ENCODE measurements at regions not wholly inside any gene's neighbourhood (a gene's known extent, or its start where the extent isn't known, plus 50 kb on each side); places are given as distances from the start of the nearest gene placed in this dataset.

DNA sequence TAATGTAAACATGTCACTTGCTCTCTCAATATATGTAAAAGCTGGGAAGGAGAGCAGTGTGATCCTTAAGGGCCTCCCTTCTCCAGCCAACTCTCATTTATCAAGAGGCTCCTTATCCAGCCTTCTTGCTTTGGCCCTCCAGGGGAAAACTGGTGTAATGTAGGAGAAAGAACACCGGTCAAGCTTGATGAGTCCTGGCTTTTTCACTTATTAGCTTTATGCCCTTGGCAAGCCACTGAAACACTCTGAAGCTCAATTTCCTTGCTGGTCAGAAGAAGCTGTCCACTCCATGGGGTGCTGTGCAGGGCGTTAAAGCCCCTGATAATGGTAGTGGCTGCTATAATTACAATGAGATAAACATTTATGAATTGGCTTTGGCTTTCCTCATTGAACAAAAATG, 251.2 kb upstream of the RBBP8 start:
- Histone ChIP-seq H3K79me2 (ENCODE audit: insufficient read depth, low read length) (no peaks in the 10 kb centered on the region), H3K9me3 (replicated peaks in 1 of 2; ENCODE audit: control insufficient read depth in 1 of 2, insufficient read depth in 1 of 2, low read length in 2 of 2) (no peaks in the 10 kb centered on the region), H3K4me1 (ENCODE audit: control insufficient read depth in 1 of 2, insufficient read depth in 2 of 2, low read length in 2 of 2) (no peaks in the 10 kb centered on the region), H3K36me3 (replicated peaks in 1 of 2; ENCODE audit: control insufficient read depth in 1 of 2, insufficient read depth in 2 of 2, low read length in 2 of 2) (no peaks in the 10 kb centered on the region), H3K27ac (ENCODE audit: low read depth in 1 of 2, low read length in 2 of 2) (no peak overlapping the region), H3K4me2 (replicated peaks; ENCODE audit: extremely low read depth, low read length, poor library complexity, severe bottlenecking) (no peak overlapping the region), H3K4me3 (replicated peaks in 1 of 3; ENCODE audit: low read depth in 2 of 3, low read length in 3 of 3) (no peak overlapping the region), H3K9ac (ENCODE audit: insufficient read depth, low read length, poor library complexity, severe bottlenecking) (no peak overlapping the region), H4K20me1 (ENCODE audit: insufficient read depth, low read length) (no peaks in the 10 kb centered on the region), H2AFZ (ENCODE audit: insufficient read depth, low read depth, low read length, poor library complexity, severe bottlenecking) (no peak overlapping the region), H3K27me3 (ENCODE audit: control insufficient read depth in 2 of 2, insufficient read depth in 2 of 2, low read length in 2 of 2) (no peaks in the 10 kb centered on the region)
- Mint-ChIP-seq H3K27me3 (ENCODE audit: low read depth in 3 of 3) (peaks cover 0 to 2% (median 0%) of the 10 kb centered on the region in 3 donors), H3K27ac (no peak overlapping the region), H3K36me3 (no peaks in the 10 kb centered on the region), H3K4me3 (no peak overlapping the region), H3K4me1 (no peaks in the 10 kb centered on the region), H3K9me3 (peaks cover 0 to 2% (median under 1%) of the 10 kb centered on the region in 7 donors)
- TF ChIP-seq, protein P1, sequence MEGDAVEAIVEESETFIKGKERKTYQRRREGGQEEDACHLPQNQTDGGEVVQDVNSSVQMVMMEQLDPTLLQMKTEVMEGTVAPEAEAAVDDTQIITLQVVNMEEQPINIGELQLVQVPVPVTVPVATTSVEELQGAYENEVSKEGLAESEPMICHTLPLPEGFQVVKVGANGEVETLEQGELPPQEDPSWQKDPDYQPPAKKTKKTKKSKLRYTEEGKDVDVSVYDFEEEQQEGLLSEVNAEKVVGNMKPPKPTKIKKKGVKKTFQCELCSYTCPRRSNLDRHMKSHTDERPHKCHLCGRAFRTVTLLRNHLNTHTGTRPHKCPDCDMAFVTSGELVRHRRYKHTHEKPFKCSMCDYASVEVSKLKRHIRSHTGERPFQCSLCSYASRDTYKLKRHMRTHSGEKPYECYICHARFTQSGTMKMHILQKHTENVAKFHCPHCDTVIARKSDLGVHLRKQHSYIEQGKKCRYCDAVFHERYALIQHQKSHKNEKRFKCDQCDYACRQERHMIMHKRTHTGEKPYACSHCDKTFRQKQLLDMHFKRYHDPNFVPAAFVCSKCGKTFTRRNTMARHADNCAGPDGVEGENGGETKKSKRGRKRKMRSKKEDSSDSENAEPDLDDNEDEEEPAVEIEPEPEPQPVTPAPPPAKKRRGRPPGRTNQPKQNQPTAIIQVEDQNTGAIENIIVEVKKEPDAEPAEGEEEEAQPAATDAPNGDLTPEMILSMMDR (IDR thresholded peaks at IDR 0.05) = no peak
- no peak for DNase-seq
- intact Hi-C loops (cut with micrococcal nuclease) = no loop called here
- WGBS (ENCODE audit: insufficient coverage) = no CpG with 5 or more reads among the region's 2 CpGs

DNA sequence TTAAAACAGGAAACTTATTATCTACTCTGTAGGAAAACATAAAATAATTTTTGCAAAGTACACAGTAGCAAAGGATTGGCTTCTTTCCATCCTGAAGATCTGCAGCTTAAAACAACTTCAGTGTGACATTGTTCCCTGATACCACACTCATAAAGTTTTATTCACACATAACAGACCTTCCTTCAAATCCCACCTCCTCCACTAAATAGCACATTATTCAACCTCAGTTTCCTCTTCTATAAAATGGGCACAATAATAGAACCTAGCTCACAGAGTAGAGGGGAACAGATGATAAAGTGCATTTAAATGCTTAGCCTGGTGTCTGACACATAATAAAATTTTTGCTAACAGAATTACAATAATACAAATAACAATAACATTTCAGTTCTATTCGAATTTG, 250.4 kb upstream of the RBBP8 start:
- H3K27me3 ChIP-seq (ENCODE audit: control insufficient read depth in 2 of 2, insufficient read depth in 2 of 2, low read length in 2 of 2) = no peaks in the 10 kb centered on the region
- no peak for DNase-seq
- Mint-ChIP-seq H3K27me3 (ENCODE audit: low read depth in 3 of 3) (peaks cover 0 to 2% (median 0%) of the 10 kb centered on the region in 3 donors), H3K4me3 (no peak overlapping the region), H3K9me3 (peaks cover 0 to 6% (median 1%) of the 10 kb centered on the region in 7 donors), H3K36me3 (no peaks in the 10 kb centered on the region), H3K27ac (no peak overlapping the region), H3K4me1 (no peaks in the 10 kb centered on the region)
- intact Hi-C loops (cut with micrococcal nuclease) = no loop called here
- WGBS (ENCODE audit: insufficient coverage) = no CpG with 5 or more reads among the region's 1 CpG
- no peaks in the 10 kb centered on the region for H3K79me2 ChIP-seq (ENCODE audit: insufficient read depth, low read length)
- H3K4me2 ChIP-seq (replicated peaks; ENCODE audit: extremely low read depth, low read length, poor library complexity, severe bottlenecking) = no peak overlapping the region
- H3K27ac ChIP-seq (ENCODE audit: low read depth in 1 of 2, low read length in 2 of 2) = no peak overlapping the region
- H4K20me1 ChIP-seq (ENCODE audit: insufficient read depth, low read length) = no peaks in the 10 kb centered on the region
- H3K9me3 ChIP-seq (replicated peaks in 1 of 2; ENCODE audit: control insufficient read depth in 1 of 2, insufficient read depth in 1 of 2, low read length in 2 of 2) = peaks cover 0 to 4% of the 10 kb centered on the region in 2 donors
- no peaks in the 10 kb centered on the region for H3K36me3 ChIP-seq (replicated peaks in 1 of 2; ENCODE audit: control insufficient read depth in 1 of 2, insufficient read depth in 2 of 2, low read length in 2 of 2)
- no peak overlapping the region for H2AFZ ChIP-seq (ENCODE audit: insufficient read depth, low read depth, low read length, poor library complexity, severe bottlenecking)
- no peak overlapping the region for H3K9ac ChIP-seq (ENCODE audit: insufficient read depth, low read length, poor library complexity, severe bottlenecking)
- TF ChIP-seq, protein P1 (IDR thresholded peaks at IDR 0.05) = no peak
- H3K4me3 ChIP-seq (replicated peaks in 1 of 3; ENCODE audit: low read depth in 2 of 3, low read length in 3 of 3) = no peak overlapping the region
- H3K4me1 ChIP-seq (ENCODE audit: control insufficient read depth in 1 of 2, insufficient read depth in 2 of 2, low read length in 2 of 2) = no peaks in the 10 kb centered on the region

Data from CD14-positive monocyte (primary cell).